ENCODE measurements at regions not wholly inside any gene's neighbourhood (a gene's known extent, or its start where the extent isn't known, plus 50 kb on each side); places are given as distances from the start of the nearest gene placed in this dataset.
A peak's percentile ranks its signal among the peaks of the same experiment; 100 is the strongest.
"Not testable (repeated sequence)": the region's sequence is repeated elsewhere in the genome, so short reads cannot be mapped to it uniquely, and the experiment has no call there.

GRCh38 chrX:74063426-74064155, 211.1 kb upstream of the XIST start:
- no peak for DNase-seq

DNA sequence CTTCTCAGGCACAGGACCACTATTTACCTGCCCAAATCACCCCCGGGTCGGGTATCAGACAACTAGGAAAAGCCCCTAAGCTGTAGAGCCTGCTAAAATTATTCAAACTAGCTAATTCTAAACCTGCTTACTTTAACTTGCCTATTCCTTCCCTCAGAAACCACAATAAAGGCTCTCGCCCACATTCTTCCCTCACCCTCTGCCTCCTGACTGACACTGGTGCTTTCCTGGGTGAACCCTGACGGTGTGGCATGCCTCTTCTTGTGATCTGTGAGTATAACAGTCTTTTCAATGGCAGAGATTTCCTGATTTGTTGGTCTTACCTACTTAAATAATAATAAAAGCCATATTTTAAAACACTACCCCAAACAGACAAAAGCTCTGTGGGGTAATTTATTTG, 209.4 kb upstream of the XIST start:
- DNase-seq: no peak

GRCh38 chrX:74049126-74049525, 196.6 kb upstream of the XIST start:
- no peak for DNase-seq

- not testable (repeated sequence) for DNase-seq
Measured at GRCh38 chrX:74034066-74034465, 181.6 kb upstream of the XIST start.

- DNase-seq: not testable (repeated sequence)
Measured at GRCh38 chrX:74031527-74031926, 179.0 kb upstream of the XIST start.

DNA sequence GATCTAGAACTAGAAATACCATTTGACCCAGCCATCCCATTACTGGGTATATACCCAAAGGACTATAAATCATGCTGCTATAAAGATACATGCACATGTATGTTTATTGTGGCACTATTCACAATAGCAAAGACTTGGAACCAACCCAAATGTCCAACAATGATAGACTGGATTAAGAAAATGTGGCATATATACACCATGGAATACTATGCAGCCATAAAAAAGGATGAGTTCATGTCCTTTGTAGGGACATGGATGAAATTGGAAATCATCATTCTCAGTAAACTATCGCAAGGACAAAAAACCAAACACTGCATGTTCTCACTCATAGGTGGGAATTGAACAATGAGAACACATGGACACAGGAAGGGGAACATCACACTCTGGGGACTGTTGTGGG, 178.3 kb upstream of the XIST start:
- DNase-seq: not testable (repeated sequence)

DNA sequence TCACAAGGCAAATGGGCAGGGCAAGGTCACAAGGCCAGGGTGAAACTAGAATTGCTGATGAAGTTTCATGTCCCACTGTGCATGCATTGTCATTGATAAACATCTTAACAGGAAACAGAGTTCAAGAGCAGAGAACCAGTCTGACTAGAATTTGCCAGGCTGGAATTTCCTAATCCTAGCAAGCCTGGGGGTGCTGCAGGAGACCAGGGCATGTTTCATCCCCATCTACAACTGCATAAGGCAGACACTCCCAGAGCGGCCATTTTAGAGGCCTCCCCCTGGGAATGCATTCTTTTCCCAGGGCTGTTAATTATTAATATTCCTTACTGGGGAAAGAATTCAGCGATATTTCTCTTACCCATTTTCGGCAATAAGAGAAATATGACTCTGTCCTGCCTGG, 172.6 kb upstream of the XIST start:
- DNase-seq: not testable (repeated sequence)

DNA sequence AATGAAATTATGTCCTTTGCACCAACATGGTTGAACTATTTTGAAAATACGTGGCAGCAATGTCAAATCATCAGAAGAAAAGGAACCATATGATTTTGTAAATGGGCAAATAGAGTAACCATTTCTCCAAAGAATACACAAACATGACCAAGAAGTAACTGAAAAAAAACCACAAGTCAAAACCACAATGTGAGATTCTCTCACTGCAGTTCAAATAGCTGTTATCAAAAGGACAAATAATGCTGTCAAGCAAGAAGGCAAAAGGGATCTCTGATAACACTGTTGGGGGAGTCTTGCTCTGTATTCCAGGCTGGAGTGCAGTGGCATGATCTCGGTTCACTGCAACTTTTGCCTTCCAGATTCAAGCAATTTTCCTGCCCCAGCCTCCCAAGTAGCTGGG, 170.7 kb upstream of the XIST start:
- DNase-seq: no peak

- no peak for DNase-seq
Measured at GRCh38 chrX:74018253-74018652, 165.7 kb upstream of the XIST start.

DNA sequence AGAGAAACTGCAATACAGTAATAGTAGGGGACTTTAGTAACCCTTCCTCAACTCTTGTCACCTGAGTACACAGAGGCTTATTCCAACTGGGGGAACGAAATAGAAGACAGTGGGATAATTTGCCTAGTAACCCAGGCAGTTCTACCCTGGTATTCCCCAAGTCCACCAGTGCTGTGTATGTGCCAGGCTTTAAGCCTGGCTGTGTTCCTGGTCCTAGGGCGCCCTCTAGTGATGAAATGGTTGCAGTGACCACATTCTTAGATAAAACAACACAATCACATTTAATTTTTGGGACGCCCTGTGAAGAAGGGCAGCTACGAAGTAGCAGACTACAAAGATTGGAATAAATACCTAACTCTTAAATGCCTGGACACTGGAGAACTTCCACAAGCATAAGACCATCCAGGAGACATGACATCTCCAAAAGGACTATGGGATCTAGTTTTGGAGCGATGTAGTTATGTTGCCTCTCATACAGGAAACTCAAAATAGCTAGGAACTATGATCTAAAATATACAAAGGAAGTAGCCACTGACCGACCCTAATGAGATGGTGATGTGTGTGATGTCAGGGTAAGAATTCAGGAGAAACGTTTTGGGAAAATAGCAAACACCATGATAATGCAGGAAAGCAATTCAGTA, 163.0 kb upstream of the XIST start:
- peak; percentile 78 for DNase-seq

DNA sequence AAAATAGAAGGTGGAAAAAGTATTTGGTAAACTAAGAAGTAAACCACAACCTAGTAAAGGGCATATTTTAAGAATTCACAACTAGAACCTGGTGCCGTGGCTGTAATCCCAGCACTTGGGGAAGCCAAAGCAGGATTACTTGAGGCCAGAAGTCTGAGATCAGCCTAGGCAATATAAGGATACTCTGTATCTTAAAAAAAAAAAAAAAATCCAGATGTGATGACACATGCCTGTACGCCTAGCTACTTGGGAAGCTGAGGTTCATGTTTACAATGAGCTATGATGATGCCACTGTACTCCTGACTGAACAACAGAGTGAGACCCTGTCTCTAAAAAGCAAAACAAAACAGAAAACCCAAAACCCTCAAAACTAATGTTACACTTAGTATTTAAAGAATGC, 156.5 kb upstream of the XIST start:
- DNase-seq: no peak

DNA sequence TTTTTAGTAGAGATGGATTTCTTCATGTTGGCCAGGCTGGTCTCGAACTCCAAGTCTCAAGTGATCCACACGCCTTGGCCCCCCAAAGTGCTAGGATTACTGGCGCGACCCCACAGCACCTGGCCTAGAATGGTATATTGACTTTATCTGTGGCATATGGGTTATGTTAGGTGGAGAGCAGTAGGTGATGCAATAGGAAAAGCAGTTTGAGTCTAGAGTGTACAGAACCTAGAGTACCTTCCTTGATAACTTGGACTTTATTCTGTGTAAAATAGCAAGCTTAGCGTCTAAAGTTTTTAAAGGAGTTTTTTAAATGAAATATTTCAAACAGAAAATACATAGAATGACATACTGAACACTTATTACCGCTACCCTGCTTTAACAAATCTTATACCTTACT, 139.5 kb upstream of the XIST start:
- DNase-seq: no peak

GRCh38 chrX:73987166-73987565, 134.7 kb upstream of the XIST start:
- no peak for DNase-seq

GRCh38 chrX:73979551-73980131, 127.1 kb upstream of the XIST start:
- no peak for DNase-seq

DNA sequence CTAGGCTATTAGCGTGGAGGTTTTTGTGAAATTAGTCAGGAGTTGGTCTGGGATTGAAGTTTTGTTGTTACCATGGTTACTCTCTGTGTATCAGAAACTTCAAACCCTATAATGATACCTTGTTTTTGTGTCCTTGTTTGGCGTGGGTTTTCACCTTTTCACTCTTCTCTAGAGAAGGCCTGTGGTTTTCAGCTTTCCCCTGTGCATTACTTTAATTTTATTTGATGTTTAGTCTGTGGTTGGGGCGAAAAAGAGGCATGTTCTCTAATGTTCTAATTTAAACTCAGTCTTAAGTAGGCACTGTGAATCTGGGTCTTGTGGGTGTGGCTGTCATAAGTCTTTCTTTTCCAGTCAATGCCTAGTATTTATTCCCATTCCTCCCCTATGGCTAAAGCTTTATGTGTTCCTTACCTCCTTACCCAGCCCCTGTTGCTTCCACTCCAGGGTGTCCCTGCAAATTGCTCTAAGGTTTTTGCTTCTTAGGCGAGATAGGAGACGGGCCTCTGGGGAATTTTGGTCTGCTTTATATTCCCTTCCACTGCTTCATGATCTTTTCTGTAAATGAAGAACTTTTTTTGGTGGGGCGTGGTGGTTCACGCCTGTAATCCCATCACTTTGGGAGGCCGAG, 125.1 kb upstream of the XIST start:
- peak; percentile 53 for DNase-seq

DNA sequence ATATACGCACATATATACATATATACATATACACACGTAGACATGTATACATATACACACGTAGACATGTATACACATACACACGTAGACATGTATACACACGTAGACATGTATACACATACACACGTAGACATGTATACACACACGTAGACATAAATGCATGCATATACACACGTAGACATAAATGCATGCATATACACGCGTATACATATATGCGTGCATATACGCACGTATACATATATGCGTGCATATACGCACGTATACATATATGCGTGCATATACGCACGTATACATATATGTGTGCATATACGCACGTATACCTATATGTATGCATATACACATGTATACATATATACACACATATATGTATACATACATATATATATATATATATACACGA, 114.9 kb upstream of the XIST start:
- DNase-seq: not testable (repeated sequence)

DNA sequence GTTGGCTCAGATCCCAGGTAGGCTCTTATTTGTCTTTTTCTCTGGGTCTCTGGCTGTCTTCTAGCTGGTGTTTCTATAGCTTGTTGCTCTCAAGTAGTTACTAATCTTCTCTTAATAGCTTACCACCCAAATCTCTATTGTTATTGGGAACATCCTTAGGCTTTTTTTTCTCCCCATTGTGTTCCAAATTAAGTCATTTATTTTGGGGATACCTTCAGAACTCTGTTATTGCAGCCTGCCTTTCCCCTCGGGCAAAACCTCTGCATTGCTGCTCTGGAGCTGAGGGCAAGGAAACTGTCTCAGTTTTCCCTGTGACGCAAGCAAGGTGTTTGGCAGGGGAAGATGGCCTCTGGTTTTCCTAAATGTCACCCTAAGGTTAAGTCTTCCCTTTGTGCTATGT, 113.3 kb upstream of the XIST start:
- no peak for DNase-seq

DNA sequence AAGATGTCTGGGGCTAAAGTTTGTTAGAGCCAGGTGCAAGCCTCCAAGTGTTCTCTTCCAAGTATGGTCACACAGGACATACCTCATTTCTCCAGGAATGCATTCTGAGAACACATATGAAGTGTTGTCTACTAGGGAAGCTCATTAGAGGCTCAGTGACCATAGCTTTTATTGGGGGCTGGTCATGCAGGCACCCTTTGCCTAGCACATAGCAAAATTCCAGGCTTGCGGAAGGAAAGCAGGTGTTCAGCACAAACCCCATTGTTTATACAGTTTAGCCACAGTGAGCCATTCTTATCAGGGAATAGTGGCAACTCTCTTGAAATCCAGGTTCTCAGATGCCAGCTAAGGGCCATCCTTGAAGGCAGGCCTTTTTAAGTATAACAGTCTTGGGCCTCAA, 112.1 kb upstream of the XIST start:
- no peak for DNase-seq

DNA sequence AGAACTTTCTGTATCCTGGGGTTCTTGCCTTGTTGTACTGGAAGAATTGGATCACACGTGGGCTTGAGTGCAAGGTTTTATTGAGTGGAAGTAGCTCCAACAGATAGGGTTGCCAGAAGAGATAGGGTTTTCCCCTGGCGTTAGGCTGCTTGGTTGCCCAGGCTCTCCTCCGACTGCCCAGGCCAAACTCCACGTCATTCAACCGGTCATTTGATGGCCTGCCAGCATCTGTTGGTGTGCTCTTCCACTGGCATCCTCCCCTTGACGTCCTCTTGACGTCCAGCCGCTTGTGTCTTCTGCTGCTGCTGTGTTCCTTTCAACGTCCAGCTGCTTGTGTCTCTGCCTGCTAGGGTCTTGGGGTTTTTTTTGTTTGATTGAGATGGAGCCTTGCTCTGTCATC, 111.2 kb upstream of the XIST start:
- no peak for DNase-seq

GRCh38 chrX:73962948-73963347, 110.4 kb upstream of the XIST start:
- DNase-seq: no peak

DNA sequence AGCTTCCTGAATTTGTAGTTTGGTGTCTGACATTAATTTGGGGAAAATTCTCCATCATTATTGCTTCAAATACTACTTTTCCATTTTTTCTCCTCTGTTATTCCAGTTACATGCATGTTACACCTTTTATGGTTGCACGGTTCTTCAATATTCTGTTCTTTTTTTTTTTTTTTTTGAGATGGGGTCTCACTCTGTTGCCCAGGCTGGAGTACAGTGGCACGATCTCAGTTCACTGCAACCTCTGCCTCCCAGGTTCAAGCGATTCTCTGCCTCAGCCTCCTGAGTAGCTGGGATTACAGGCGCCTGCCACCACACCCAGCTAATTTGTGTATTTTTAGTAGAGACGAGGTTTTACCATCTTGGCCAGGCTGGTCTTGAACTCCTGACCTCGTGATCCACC, 109.4 kb upstream of the XIST start:
- DNase-seq: not testable (repeated sequence)

GRCh38 chrX:73944563-73944908, 92.0 kb upstream of the XIST start:
- no peak for DNase-seq

- peak; percentile 94 for DNase-seq
Measured at GRCh38 chrX:73943693-73944562, 91.4 kb upstream of the XIST start.
